NCI-H146 (cell line): ENCODE measurements at regions not wholly inside any gene's neighbourhood (a gene's known extent, or its start where the extent isn't known, plus 50 kb on each side); places are given as distances from the start of the nearest gene placed in this dataset.
"Not testable (repeated sequence)": the region's sequence is repeated elsewhere in the genome, so short reads cannot be mapped to it uniquely, and the experiment has no call there.

Experiments used
- DNase-seq: peaks from one replicate; lab custom pipeline; 2025; lab: John Stamatoyannopoulos, UW

GRCh38 chr14:59116984-59117415 is 71.5 kb upstream of the DAAM1 start:
- DNase-seq: no peak

GRCh38 chr14:59117754-59118528 is 70.5 kb upstream of the DAAM1 start:
- DNase-seq: no peak

GRCh38 chr14:59120921-59121320 is 67.5 kb upstream of the DAAM1 start:
- DNase-seq: no peak

GRCh38 chr14:59123531-59123930 is 64.9 kb upstream of the DAAM1 start:
- DNase-seq: no peak

- no peak for DNase-seq
Measured at GRCh38 chr14:59123975-59124374, 64.5 kb upstream of the DAAM1 start.

GRCh38 chr14:59125156-59125555 is 63.3 kb upstream of the DAAM1 start:
- no peak for DNase-seq

- DNase-seq: peak; percentile 62
Measured at GRCh38 chr14:59126714-59127436, 61.6 kb upstream of the DAAM1 start.

GRCh38 chr14:59127437-59127732 is 61.1 kb upstream of the DAAM1 start:
- DNase-seq: no peak

GRCh38 chr14:59130462-59130861 is 58.0 kb upstream of the DAAM1 start:
- DNase-seq: no peak

GRCh38 chr14:59131938-59132795 is 56.3 kb upstream of the DAAM1 start:
- no peak for DNase-seq

GRCh38 chr14:59132796-59133494 is 55.5 kb upstream of the DAAM1 start:
- no peak for DNase-seq

- no peak for DNase-seq
Measured at GRCh38 chr14:59133709-59134108, 54.8 kb upstream of the DAAM1 start.

- no peak for DNase-seq
Measured at GRCh38 chr14:59134307-59134706, 54.2 kb upstream of the DAAM1 start.

- DNase-seq: no peak
Measured at GRCh38 chr14:59137256-59137655, 51.2 kb upstream of the DAAM1 start.

GRCh38 chr14:59138576-59138975 is 49.9 kb upstream of the DAAM1 start:
- not testable (repeated sequence) for DNase-seq
